GM21529 (cell line): ENCODE measurements at regions not wholly inside any gene's neighbourhood (a gene's known extent, or its start where the extent isn't known, plus 50 kb on each side); places are given as distances from the start of the nearest gene placed in this dataset.

ENCODE experiments used
- ATAC-seq: cut with Tn5 transposase; IDR thresholded peaks from one replicate; pipeline ENCODE4 v1.9.1; 2021; ENCODE audit not compliant: unreplicated experiment

DNA sequence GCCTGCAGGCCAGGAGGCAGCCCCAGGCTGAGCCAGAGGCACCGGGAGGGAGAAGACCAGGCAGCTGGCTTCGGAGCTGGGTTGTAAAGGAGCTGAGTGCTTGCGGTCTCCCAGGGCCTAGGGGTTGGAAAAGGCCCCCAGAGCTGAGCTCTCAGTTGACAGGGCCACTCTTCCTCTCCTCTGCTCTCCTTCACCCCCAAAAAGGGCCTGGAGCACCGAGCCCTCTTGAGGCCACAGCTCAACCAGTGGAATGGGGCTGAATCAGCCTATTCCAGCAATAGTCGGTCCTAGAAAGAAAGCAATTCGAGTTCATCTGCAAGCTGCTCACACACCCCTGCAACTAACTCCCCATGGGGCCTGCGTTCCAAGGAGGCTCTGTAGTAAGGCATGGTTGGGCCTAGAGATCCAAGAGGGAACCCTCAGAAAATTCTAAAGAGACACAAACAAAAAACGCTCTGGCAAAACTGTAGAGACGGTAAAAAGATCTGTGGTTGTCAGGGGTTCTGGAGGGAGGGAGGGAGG lies 205.0 kb downstream of the BUD13 start:
- no peak for ATAC-seq

DNA sequence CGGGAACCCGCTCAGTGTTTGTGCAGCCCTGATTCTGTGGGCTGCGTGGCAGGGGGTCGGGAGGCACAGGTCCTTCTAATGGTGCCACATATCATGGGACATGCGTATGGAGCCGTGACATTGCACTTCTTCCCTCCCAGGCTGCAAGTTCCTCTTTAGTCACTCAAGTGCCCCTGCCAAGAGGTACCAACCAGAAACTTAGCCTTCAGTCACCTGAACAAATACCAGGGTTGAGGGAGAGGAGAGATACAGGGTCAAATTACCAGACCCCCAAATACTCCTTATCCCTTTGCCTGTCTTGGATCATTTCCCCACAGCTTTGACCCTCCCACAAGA lies 209.1 kb downstream of the BUD13 start:
- ATAC-seq, result no peak

DNA sequence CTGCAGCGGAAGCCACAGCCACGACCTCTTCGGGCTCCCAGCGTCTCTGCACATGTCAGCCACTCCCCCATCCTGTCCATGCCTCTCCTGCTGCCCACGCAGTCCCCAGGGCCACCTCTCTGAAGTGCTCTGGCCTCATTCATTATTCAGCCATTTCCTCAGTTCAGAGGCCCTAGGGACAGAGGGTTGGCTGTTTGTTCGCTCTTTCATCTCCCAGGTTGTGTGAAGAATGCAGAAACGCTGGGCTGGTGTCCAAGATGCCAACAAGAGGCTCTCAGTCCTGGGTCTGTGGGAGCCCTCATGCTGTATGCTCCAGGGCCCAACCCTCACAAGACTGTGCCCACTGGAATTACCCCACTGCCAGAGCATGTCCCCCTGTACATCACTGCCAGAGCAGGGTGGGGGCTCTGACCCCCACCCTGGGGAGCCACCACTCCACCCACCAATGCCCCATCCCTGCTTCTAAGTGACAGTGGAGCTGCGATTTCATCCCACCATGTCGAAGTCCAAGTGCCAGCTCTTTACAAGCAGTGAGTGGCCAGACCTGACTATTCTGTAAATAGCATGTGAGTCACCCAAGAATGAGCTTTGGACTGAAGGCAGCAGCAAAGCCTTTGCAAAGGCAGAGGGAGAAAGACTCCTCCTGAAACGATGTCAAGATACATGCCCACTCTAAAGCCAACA lies 209.6 kb downstream of the BUD13 start:
- no peak for ATAC-seq

DNA sequence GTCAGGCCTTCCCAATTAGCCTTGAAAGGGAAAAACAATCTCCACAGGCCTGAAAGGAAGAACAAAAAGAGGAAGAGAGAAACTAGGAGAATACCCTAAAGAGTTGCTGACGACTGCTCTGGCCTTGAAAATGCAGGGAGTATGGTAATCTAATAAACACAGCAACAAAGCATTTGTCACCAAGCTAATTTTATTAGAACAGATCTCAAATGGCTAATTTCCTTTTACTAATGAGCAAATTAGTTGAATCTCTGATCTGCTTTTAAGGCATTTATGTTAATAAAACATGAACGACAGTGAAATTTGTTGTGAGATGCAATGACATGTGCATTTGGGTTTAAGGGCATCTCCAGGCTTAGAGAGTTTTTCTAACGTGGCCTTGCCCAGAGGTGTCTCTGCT lies 212.2 kb downstream of the BUD13 start:
- ATAC-seq, result no peak

DNA sequence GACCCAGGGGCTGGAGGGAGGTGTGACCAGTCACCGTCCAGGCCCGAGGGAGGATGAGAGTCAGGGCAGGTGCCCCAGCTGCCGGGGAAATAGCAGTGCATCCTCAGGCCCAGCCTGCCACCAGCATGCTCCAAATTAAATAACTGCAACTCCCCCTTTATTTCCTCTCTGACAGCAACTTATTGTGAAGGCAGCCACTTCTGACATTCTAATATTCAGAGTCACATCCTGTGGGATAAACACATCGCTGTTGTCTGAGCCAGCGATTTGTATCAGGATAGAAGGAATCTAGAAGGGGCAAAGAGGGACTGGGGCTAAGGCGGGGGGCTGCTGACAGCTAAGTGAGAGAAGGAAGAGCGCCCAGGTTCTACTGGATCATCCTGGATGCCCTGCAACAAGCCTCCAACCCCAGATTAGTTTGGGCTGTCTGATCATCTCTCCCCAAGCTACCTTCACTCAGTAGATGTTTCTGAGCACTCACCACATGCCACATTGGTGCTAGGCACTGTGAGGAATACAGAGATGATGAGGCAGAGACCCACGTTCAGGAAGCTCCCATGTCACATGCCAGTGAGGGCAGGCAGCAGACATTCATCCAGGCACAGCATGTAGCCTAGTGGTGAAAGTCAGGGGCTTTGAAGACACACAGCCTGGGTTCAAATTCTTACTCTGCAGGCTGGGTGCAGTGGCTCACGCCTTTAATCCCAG lies 214.1 kb downstream of the BUD13 start:
- no peak for ATAC-seq

DNA sequence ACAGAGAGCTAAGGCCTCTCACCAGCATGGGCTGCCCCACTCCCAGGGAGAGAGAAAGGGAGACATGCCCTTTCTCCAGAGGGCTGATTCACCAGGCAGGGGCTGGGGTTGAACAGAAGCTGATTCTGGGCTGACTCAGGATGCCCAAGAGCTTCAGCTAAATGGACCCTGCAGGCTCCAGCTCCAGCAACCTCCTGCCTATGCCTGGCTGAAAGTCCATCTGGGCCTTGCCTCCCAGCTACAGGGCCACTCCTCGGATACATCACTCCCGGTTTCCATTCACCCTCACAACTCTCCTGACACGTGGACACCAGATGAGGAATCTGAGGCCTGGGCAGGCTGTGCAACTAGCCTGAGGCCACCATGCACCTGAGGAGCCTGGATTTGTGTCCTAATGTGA lies 215.5 kb downstream of the BUD13 start:
- no peak for ATAC-seq

DNA sequence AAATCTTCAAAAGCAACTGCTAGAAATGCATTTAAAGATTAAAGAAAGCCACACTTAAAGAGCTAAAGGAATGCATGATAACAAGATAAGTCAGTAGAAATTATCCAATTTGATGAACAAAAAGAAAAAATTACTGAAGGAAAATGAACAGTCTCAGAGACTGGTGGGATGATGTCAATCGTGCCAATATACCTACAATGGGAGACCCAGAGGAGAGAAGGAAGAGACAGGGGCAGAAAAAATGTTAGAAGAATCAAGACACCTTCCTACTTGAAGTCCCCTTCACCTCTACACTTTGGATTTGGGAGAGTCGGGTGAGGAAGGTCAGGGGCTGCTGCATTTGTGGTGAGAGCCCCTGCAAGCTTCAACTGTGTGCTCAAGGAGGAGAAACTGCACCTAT lies 216.3 kb downstream of the BUD13 start:
- ATAC-seq, result no peak

DNA sequence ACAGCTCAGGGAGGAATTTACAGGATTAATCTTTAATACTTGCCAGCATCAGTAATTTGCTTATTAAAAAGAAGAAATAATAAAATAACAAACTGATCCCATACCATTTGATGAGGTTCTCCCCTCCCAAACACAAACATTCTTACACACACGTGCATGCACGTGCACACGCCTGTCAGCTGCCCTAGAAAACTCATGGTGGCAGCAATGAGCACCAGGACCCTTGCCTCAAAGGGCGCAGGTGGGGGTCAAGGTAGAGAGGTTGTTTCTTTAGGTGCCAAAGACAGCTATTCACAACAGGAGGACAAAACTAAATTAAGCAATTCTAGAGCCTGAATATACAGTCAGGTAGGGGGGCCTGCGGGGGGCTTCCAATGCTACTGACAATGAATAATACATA lies 219.3 kb downstream of the BUD13 start:
- ATAC-seq, result no peak

DNA sequence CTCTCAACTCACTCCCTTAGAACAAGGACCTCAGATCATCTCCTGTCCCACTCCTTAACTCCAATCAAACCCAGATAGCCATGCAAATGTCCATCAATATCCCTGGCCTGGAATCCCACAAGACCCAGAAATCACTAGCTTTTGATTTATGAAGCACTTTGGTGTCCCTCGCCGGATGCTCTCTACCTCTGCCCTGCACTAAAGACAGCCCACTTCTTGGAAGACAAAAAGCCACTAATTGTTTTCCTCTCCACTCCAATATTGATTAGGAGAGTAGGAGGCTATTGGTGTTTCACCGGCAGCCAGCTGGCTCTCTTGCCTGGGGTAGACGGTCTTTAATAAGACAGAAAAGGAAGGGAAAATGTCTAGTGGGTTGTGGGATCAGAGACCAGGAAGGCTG lies 221.2 kb downstream of the BUD13 start:
- no peak for ATAC-seq

DNA sequence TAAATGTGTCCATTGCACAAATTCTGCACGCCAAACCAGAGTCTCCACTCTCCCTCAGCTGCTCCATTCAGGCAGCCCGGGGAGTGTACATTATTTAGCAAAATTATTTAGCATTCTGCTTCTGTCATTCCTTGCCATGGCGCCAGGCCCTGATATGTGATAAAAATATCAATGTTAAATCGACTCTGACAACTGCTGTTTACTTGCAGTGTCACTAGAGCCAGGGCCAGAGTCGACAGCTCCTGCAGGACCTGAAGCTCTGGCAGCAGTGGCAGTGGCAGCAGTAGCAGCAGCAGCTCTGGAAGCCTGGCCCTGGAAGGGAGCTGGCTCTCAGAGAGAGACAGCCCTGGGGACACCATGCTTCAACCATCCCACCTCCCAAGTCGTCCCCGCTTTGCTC lies 224.5 kb downstream of the BUD13 start:
- ATAC-seq, result no peak

DNA sequence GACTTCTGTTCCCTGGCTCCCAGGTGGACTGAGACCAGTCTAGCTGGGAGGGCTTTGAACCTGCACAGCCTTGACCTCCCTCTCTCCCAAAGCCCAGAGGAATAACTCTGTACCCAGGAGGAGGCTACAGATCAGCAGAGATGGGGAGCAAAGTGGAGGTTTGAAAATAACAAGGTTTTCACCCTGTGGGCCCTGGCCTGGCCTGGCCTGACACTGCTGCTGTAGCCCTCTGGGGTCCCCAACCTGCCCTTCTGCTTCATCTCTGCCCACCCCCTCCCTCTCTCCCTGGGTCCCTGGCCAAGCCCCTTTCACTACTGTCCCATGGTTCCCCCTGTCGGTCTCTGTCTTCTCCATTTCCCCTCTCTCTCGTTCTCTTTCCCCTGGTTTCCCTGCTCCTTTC lies 225.2 kb downstream of the BUD13 start:
- ATAC-seq, result no peak

DNA sequence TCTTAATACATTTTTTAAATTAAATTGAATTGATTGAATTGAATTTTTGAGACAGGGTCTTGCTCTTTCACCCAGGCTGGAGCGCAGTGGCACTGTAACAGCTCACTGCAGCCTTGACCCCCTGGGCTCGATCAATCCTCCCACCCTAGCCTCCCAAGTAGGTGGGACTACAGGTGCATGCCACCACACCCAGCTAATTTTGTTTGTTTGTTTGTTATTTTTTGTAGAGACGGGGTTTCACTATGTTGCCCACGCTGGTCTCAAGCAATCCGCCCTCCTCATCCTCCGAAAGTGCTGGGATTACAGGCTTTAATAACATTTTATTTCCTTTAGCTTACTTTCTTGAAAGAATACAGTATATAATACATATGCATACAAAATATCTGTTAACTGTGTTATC lies 226.9 kb downstream of the BUD13 start:
- no peak for ATAC-seq

DNA sequence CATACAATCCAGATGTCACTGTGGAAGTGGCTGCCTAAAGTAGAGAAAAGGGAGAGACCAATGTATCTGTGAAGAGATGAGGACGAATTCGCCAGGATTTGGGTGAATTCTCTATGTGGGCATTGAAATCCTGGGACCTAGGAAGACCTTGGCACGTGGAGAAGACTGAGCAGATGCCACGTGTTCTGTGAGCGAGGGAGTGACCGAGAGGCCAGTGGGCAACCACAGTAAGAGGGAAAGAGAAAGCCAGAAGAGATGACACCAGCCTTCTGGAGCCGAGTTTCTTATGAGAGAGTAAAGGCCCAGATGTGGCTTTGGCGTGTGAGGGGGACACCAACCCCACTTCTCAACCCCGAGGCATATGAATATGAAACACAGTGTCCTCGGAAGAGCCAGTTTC lies 228.1 kb downstream of the BUD13 start:
- ATAC-seq, result no peak

DNA sequence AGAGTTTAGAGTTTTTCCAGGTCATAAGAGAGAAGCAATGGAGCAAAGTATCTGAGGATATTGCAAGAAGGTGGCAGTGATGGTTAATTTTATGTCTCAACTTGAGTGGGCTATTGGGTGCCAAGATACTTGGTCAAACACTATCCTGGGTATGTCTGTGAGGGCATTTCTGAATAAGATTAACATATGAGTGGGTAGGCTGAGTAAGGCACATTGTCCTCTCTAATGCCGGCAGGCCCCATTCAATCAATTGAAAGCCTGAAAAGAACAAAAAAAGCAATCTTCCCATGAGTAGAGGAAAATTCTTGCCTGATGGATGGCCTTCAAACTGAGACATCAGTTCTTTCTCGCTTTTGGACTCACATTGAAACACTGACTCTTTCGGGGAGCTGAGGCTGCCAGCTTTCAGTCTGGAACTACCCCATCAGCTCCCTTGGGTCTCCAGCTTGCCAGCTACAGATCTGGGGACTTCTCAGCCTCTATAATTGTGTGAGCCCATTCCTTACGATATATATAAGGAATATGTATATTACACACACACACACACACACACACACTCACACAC lies 228.8 kb downstream of the BUD13 start:
- ATAC-seq, result no peak

DNA sequence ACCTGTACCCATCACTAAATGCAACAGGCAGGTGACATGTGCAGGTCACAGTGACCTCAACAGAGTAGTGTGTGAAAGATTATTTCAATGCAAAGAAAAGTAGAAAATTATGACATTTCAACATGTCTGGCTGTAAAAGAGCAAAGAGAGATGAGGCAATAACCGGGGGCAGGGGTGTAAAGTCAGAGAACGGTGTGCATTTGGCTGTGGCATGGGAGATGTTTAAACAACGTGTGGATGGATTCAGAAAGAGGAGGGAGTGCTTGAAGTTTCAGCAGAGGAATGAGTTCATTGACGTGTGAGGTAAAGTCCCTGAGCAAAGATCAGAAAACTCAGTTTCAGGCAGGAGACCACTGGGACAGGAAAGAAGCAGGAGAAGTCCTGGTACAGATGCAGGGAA lies 229.7 kb downstream of the BUD13 start:
- ATAC-seq, result no peak

DNA sequence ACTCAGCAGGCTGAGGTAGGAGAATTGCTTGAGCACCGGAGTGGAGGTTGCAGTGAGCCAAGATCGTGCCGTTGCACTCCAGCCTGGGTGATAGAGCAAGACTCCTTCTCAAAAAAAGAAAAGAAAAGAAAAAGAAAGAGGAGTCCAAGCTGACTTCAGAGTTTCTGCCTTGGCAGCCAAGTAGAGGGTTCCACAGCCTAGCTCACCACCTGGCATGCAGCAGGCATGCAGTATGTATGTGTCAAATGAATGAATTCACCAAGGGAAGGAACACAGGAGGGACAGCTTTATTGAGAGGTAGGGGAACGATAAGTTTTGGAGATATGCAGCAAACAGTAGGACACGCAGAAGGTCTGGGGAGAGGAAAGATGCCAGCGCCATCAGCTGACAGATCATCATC lies 230.4 kb downstream of the BUD13 start:
- ATAC-seq, result no peak

DNA sequence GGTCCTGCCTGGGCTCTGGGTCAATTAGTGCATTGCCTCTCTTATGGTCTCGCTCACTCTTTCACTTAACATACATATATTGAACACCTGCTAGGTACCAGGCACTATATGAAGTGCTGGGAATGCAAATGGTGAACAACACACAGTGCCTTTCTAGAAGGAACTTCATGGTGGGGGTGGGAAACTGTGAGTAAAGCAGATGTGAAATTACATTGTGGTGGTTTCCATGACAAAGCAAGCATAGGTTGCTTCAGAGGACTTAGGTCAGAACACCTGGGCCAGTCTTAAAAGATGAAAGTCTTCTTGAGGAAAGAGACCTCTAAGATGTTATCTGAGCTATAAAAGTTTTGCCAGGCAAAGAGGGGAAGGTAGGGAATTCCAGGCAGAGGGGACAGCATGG lies 231.3 kb downstream of the BUD13 start:
- no peak for ATAC-seq

DNA sequence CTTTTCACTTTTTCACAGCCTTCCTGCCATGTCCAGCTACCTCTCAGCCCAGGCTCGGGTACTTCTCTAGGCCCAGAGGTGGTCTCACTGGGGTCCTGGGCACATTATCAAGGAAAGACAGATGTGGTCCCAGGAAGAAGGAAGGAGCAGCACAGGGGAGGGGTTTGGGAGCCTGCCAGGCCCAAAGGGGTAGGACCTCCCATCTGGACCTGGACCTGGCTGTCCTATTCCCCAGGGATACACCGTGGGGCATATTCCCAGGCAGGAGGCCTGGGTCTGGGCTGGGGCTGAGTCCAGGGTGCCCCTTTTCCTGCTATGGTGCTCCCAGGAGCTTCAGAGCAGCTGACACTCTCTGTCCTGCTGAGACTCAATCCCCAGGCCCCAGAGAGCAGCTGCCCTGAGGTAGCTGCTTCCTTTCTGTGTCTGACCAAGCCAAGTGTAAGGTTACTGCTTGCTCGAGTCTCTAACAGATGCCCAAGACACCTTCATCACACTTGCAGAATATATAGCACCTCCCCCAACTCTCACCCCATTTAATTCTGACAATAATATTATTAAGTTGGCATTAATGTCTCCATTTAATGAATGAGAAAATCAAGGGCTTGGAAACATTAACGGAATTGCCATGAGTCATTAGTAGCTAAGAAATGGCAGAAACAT lies 232.0 kb downstream of the BUD13 start:
- no peak for ATAC-seq

DNA sequence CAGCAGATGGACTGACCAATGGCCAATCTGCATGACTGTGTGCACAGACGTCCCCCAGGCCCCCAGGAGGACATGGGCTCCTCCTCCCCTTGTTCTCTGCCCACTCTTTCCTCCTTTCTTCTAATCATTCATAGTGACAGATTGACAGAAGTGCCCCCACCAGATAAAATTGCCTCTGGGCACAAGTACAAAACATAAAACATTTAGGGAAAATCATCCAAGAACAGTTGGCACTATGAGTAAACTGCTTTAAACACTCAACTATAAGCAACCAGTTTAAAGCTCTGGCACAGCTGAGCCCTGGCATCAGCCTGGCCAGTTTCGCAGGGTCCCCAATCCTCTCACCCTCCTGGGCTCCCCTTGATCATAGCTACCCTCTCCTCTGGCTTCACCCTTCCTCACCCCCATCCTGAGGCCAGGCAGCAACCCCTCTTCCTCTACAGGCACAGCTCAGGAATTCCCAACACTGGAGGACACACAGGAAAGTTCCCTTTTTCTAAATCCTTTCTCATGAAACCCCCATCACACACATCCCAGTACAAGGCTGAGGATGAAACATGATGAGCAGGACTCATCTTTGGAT lies 232.9 kb downstream of the BUD13 start:
- no peak for ATAC-seq

DNA sequence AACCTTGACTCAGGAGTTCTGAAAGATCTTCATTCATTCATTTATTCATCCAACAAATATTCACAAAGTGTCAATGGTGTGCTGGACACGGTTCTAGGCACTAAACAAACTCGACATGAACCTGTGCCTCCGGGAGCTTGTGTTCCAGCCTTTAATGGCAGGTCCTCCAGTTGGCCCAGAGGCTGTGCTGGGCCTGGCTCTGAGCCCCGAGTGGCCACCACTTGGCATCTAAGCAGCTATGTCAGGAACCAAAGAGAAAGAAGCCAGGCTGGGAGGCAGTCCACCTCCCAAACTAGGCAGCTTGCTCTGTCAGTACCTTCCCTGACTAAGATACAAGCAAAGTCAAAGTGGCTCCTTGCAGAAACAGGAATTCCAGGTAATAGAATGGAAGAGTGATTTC lies 233.6 kb downstream of the BUD13 start:
- no peak for ATAC-seq

DNA sequence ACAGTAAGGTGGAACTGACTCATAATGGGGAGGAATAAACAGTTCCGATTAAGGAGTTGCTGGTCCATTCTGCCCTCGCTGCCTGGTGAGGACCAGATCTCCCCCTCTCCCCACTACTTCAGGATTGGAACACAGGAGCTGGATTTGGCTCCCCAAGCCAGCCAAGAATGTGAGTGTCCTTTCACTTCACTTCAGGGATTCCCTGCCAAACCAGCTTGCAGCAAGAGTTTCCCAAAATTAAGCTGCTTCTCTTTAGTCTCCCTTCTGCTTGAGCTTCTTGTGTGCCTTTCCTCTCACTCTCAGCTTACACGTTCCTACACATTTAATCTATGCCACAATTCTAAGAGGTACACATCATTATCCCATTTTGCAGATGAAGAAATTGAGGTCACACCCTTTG lies 234.1 kb downstream of the BUD13 start:
- ATAC-seq, result no peak

DNA sequence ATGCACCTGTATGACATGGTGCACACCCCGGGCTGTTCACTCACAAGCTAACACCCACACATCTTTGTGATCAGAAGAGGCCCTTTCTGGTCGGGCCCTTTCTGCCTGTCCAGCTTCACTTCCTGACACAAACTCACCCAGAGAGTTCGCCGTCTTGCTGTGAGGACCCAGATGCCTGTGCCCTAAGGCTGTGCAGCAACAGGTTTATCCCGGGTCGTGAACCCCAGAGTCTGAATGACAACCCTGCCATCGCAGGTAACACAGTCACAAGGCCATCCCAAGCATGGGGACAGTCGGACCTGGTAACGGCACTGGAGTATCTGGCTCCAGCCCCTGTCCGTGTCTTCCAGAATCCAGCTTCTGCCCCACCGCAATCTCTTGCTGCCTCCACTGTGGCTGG lies 235.1 kb downstream of the BUD13 start:
- ATAC-seq, result no peak
